Choroid plexus epithelial cell (primary cell): ENCODE measurements at regions not wholly inside any gene's neighbourhood (a gene's known extent, or its start where the extent isn't known, plus 50 kb on each side); places are given as distances from the start of the nearest gene placed in this dataset.

Source experiments
- DNase-seq: peaks from one replicate; pipeline ENCODE4 v3.0.0-alpha.2; 2010; ENCODE audit warnings: low read depth
- H3K4me3 ChIP-seq: 2 replicates; pipeline ENCODE4 v1.5.1; 2011; ENCODE audit warnings: low read depth, mild to moderate bottlenecking, control low read depth, low read length, moderate library complexity
- CTCF ChIP-seq: conservative IDR thresholded peaks from 2 replicates; pipeline ENCODE4 v1.5.1; 2011; ENCODE audit warnings: low read depth, mild to moderate bottlenecking, control low read depth, inconsistent platforms, low read length, moderate library complexity

GRCh38 chr13:22748866-22749577, 431.8 kb upstream of the SGCG start:
- no peak for DNase-seq
- H3K4me3 ChIP-seq: no peak overlapping the region
- TF ChIP-seq CTCF: no peak

GRCh38 chr13:22749626-22750025, 431.2 kb upstream of the SGCG start:
- no peak overlapping the region for H3K4me3 ChIP-seq
- DNase-seq: no peak
- no peak for TF ChIP-seq CTCF

GRCh38 chr13:22757530-22758120, 423.2 kb upstream of the SGCG start:
- peak; percentile 11 for DNase-seq
- TF ChIP-seq CTCF: peak; percentile 8
- H3K4me3 ChIP-seq: no peak overlapping the region

GRCh38 chr13:22758245-22758644, 422.5 kb upstream of the SGCG start:
- H3K4me3 ChIP-seq: no peak overlapping the region
- DNase-seq: no peak
- no peak for TF ChIP-seq CTCF

- no peak overlapping the region for H3K4me3 ChIP-seq
- DNase-seq: no peak
- TF ChIP-seq CTCF: no peak
Observed at GRCh38 chr13:22761709-22762108, 419.1 kb upstream of the SGCG start.

- no peak for TF ChIP-seq CTCF
- DNase-seq: no peak
- no peak overlapping the region for H3K4me3 ChIP-seq
Observed at GRCh38 chr13:22765547-22765946, 415.2 kb upstream of the SGCG start.

GRCh38 chr13:22770891-22771290, 409.9 kb upstream of the SGCG start:
- TF ChIP-seq CTCF: no peak
- H3K4me3 ChIP-seq: no peak overlapping the region
- no peak for DNase-seq
